Activated B cell treated with CpG ODN at 0.5 μM for 24 hours (primary cell): ENCODE measurements at regions not wholly inside any gene's neighbourhood (a gene's known extent, or its start where the extent isn't known, plus 50 kb on each side); places are given as distances from the start of the nearest gene placed in this dataset.

ENCODE experiments used
- ATAC-seq: fragments of 200-7000 bp; cut with Tn5 transposase; one replicate; pipeline ENCODE4 v1.10.0; 2021; ENCODE audit warnings: low read depth, mild to moderate bottlenecking, moderate library complexity
- CTCF ChIA-PET: fragments of 350-600 bp; sonication (Branson Sonifier 250); formaldehyde crosslinking; loops from one replicate; lab custom pipeline; 2021; ENCODE audit warnings: antibody characterized with exemption; lab: Charles Lee
- POLR2A ChIA-PET: fragments of 350-600 bp; sonication (Branson Sonifier 250); formaldehyde crosslinking; loops from one replicate; lab custom pipeline; 2021; ENCODE audit warnings: antibody characterized with exemption; lab: Charles Lee
- DNase-seq: peaks from one replicate; pipeline ENCODE4 v3.0.0; 2022
- H3K27ac Mint-ChIP-seq: one replicate; pipeline ENCODE4 v1.8.0; 2020; ENCODE audit warnings: mixed read lengths
- H3K27me3 Mint-ChIP-seq: one replicate; pipeline ENCODE4 v1.8.0; 2021; ENCODE audit warnings: mixed read lengths
- H3K36me3 Mint-ChIP-seq: one replicate; pipeline ENCODE4 v1.8.0; 2021; ENCODE audit warnings: low read depth, mixed read lengths
- H3K4me1 Mint-ChIP-seq: one replicate; pipeline ENCODE4 v1.8.0; 2021; ENCODE audit warnings: mixed read lengths
- H3K4me3 Mint-ChIP-seq: one replicate; pipeline ENCODE4 v1.8.0; 2020; ENCODE audit warnings: mild to moderate bottlenecking, mixed read lengths
- H3K9me3 Mint-ChIP-seq: one replicate; pipeline ENCODE4 v1.8.0; 2020; ENCODE audit warnings: mixed read lengths
- intact Hi-C: fragments of 100-400 bp; cut with micrococcal nuclease; formaldehyde crosslinking; loops from one replicate; pipeline ENCODE4 v1.15.1; 2024
- TF ChIP-seq, protein P1 (sequence below): fragments of 200-600 bp; IDR thresholded peaks from one replicate; pipeline ENCODE4 v1.8.0; 2022; ENCODE audit warnings: antibody characterized with exemption, mild to moderate bottlenecking

DNA sequence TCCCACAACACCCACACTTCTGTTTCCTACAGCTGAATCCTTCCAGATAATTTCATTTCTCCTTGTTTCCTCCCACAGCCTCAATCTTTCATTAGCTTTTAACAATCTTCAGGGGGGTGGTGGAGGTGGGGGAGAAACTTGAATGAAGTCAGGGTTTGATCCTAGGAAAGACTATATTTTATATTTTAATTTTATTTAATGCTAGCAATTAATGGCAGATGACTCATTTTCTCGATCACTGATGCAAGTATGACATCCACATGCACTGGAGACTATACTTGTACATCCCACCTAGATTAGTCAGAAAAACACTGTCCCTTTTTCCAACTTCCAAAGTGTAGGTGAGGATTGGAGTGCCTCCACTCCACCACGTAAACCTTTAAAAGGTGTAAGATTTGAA is 1181.3 kb upstream of the AUTS2 start:
- H3K4me3 Mint-ChIP-seq: no peak overlapping the region
- ATAC-seq (no peak), DNase-seq (no peak)
- TF ChIP-seq, protein P1, sequence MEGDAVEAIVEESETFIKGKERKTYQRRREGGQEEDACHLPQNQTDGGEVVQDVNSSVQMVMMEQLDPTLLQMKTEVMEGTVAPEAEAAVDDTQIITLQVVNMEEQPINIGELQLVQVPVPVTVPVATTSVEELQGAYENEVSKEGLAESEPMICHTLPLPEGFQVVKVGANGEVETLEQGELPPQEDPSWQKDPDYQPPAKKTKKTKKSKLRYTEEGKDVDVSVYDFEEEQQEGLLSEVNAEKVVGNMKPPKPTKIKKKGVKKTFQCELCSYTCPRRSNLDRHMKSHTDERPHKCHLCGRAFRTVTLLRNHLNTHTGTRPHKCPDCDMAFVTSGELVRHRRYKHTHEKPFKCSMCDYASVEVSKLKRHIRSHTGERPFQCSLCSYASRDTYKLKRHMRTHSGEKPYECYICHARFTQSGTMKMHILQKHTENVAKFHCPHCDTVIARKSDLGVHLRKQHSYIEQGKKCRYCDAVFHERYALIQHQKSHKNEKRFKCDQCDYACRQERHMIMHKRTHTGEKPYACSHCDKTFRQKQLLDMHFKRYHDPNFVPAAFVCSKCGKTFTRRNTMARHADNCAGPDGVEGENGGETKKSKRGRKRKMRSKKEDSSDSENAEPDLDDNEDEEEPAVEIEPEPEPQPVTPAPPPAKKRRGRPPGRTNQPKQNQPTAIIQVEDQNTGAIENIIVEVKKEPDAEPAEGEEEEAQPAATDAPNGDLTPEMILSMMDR: no peak
- intact Hi-C loops: no loop called here
- peaks cover 9% of the 10 kb centered on the region for H3K9me3 Mint-ChIP-seq
- ChIA-PET POLR2A (no interaction called here), CTCF (no interaction called here)
- H3K27ac Mint-ChIP-seq: no peak overlapping the region
- no peaks in the 10 kb centered on the region for H3K27me3 Mint-ChIP-seq
- H3K4me1 Mint-ChIP-seq: no peaks in the 10 kb centered on the region
- H3K36me3 Mint-ChIP-seq: no peaks in the 10 kb centered on the region

DNA sequence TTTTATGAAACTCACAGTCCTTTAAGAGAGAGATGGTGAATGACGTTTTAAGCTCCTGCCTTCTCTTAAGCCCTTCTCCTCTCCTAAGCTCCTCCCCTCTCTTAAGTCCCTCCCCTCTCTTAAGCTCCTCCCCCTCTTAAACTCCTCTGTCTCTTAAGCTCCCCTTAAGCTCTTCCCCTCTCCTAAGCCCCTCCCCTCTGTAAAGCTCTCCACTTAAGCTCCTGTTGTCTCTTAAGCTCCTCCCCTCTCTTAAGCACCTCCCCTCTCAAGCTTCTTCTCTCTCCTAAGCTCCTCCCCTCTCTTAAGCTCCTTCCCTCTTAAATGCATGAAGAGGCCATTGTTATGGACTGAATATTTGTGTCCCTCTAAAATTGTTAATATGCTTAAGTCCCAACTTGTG is 1180.6 kb upstream of the AUTS2 start:
- Mint-ChIP-seq H3K27ac (no peak overlapping the region), H3K36me3 (no peaks in the 10 kb centered on the region), H3K27me3 (no peaks in the 10 kb centered on the region), H3K9me3 (peaks cover 9% of the 10 kb centered on the region), H3K4me3 (no peak overlapping the region), H3K4me1 (no peaks in the 10 kb centered on the region)
- DNase-seq: no peak
- TF ChIP-seq, protein P1: no peak
- ChIA-PET POLR2A (no interaction called here), CTCF (no interaction called here)
- intact Hi-C loops: no loop called here
- ATAC-seq: no peak

DNA sequence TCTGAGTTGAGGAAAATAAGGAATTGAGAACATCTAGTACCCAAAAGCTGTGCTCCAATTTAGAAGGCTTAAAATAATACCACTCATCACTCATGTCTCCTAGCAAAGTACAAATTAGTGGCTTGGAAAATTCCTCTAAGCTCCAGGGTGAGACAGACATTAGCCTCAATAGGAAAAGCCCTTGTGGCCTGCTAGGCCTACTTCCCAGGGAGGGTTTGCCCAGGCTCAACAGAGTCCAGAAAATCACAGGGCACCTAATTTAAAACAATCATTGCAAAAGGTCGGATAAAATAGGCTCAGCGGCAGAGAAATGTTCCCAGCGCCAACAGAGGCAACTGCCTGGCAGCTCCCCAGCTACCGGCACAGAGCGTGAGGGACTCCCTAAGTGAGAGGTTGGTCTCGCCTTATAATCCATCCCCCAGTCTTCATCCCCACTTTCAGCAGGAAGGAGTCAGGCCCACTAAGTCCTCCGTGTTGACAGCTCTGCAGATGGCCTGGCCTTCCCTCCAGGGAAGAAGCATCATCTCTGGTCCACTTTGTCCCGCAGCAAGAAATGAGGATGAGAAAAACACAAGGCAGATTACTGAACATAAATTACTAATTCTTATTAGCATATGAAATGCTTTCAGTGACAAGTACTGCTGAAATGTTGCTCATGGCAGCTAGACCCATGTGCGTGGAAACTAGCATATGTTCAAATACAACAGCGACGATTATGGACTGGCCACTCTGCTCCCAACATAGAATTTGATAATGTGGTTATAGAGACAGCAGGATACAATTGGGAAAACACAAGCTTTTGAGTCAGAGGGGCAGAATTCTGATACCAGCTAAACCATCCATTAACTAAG is 1177.7 kb upstream of the AUTS2 start:
- peaks cover 6% of the 10 kb centered on the region for H3K9me3 Mint-ChIP-seq
- ChIA-PET POLR2A (no interaction called here), CTCF (no interaction called here)
- intact Hi-C loops: no loop called here
- no peaks in the 10 kb centered on the region for H3K27me3 Mint-ChIP-seq
- TF ChIP-seq, protein P1: no peak
- no peak overlapping the region for H3K4me3 Mint-ChIP-seq
- DNase-seq (no peak), ATAC-seq (no peak)
- no peaks in the 10 kb centered on the region for H3K36me3 Mint-ChIP-seq
- H3K27ac Mint-ChIP-seq: no peak overlapping the region
- H3K4me1 Mint-ChIP-seq: no peaks in the 10 kb centered on the region

DNA sequence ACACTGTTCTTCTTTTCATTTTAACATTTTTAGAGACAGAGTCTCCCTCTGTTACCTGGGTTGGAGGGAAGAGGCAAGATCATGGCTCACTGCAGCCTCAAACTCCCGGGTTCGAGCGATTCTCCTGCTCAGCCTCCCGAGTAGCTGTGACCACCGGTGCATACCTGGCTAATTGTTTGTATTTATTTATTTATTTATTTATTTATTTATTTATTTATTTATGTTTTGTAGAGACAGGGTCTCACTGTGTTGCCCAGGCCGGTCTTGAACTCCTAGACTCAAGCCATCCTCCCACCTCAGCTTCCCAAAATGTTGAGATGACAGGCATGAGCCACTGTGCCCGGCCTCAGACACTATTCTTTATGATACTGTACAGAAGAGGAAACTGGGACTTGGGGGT is 1176.6 kb upstream of the AUTS2 start:
- H3K9me3 Mint-ChIP-seq: peaks cover 7% of the 10 kb centered on the region
- CTCF ChIA-PET: no interaction called here
- H3K4me1 Mint-ChIP-seq: no peaks in the 10 kb centered on the region
- DNase-seq (no peak), ATAC-seq (no peak)
- no peak overlapping the region for H3K4me3 Mint-ChIP-seq
- POLR2A ChIA-PET: no interaction called here
- TF ChIP-seq, protein P1: no peak
- intact Hi-C loops: no loop called here
- no peak overlapping the region for H3K27ac Mint-ChIP-seq
- H3K36me3 Mint-ChIP-seq: no peaks in the 10 kb centered on the region
- H3K27me3 Mint-ChIP-seq: no peaks in the 10 kb centered on the region

DNA sequence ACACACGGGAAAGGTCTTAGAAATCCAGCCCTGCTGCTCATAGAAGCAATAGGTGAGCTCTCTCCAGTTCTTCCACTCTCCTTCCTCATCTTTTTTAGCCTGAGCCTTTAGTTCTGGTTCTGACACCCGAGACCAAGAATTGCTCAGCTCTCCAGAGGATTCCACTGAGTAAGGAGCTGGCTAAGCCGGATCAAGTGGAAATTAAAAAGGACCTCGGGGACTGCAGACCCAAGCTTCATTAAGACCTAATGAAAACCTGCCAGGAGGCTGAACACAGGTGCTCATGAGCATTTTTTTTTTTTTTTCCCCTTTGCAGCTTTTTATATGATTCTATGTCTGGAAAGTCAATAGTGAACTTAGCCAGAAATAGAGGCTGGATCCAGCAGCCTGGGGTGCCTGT is 1176.0 kb upstream of the AUTS2 start:
- no peak overlapping the region for H3K4me3 Mint-ChIP-seq
- no peak overlapping the region for H3K27ac Mint-ChIP-seq
- peaks cover 8% of the 10 kb centered on the region for H3K9me3 Mint-ChIP-seq
- ATAC-seq: no peak
- no peaks in the 10 kb centered on the region for H3K27me3 Mint-ChIP-seq
- TF ChIP-seq, protein P1: no peak
- H3K36me3 Mint-ChIP-seq: no peaks in the 10 kb centered on the region
- ChIA-PET CTCF (no interaction called here), POLR2A (interaction anchor here (0.7 kb wide), 1 partner anchor 12 kb away, joined by 4 read pairs; no protein-coding TSS in a partner anchor)
- intact Hi-C loops: no loop called here
- H3K4me1 Mint-ChIP-seq: no peaks in the 10 kb centered on the region
- no peak for DNase-seq
